ENCODE measurements at regions not wholly inside any gene's neighbourhood (a gene's known extent, or its start where the extent isn't known, plus 50 kb on each side); places are given as distances from the start of the nearest gene placed in this dataset.
"Not testable (repeated sequence)": the region's sequence is repeated elsewhere in the genome, so short reads cannot be mapped to it uniquely, and the experiment has no call there.

- Histone ChIP-seq H3K9me3 (no peaks in the 10 kb centered on the region), H3K4me1 (no peaks in the 10 kb centered on the region), H3K27me3 (no peaks in the 10 kb centered on the region), H3K36me3 (no peaks in the 10 kb centered on the region), H3K27ac (no peak overlapping the region), H3K4me3 (no peak overlapping the region)
- DNase-seq, result no peak
- TF ChIP-seq CTCF (IDR thresholded peaks at IDR 0.05) (no peak), POLR2A (IDR thresholded peaks at IDR 0.05) (no peak)
These were observed 131.7 kb upstream of the INTU start for GRCh38 chr4:127501103-127501502.

GRCh38 chr4:127503111-127503510, 129.6 kb upstream of the INTU start:
- Histone ChIP-seq H3K27ac (no peak overlapping the region), H3K27me3 (no peaks in the 10 kb centered on the region), H3K4me3 (no peak overlapping the region), H3K9me3 (no peaks in the 10 kb centered on the region), H3K4me1 (no peaks in the 10 kb centered on the region), H3K36me3 (no peaks in the 10 kb centered on the region)
- no peak for TF ChIP-seq CTCF (IDR thresholded peaks at IDR 0.05)
- no peak for TF ChIP-seq POLR2A (IDR thresholded peaks at IDR 0.05)
- DNase-seq, result no peak

DNA sequence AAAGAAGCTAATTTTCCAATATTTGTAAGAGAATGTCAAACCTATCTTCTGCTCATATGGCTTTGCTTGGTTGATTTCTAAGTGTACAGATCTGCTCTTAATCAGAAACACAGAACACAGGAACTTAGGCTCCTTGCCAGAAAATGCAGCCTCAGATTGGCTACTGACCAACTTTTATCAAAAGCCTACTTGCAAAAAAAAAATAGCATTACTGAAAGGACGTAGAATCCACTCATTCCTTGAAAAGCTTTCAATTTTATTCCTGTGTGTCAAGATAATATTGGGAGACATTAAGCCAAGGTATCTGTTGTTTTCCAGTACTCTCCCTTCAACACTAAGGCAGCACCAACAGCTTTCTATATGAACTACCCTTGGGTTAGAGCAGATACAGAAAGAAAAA, 127.6 kb upstream of the INTU start:
- no peaks in the 10 kb centered on the region for H3K9me3 ChIP-seq
- H3K4me1 ChIP-seq, result no peaks in the 10 kb centered on the region
- no peak for DNase-seq
- H3K27me3 ChIP-seq, result no peaks in the 10 kb centered on the region
- H3K4me3 ChIP-seq, result no peak overlapping the region
- TF ChIP-seq POLR2A (IDR thresholded peaks at IDR 0.05) (no peak), CTCF (IDR thresholded peaks at IDR 0.05) (no peak)
- no peak overlapping the region for H3K27ac ChIP-seq
- H3K36me3 ChIP-seq, result no peaks in the 10 kb centered on the region

- H3K4me1 ChIP-seq, result no peaks in the 10 kb centered on the region
- H3K4me3 ChIP-seq, result no peak overlapping the region
- no peak overlapping the region for H3K27ac ChIP-seq
- TF ChIP-seq CTCF (IDR thresholded peaks at IDR 0.05) (no peak), POLR2A (IDR thresholded peaks at IDR 0.05) (no peak)
- no peak for DNase-seq
- H3K36me3 ChIP-seq, result no peaks in the 10 kb centered on the region
- no peaks in the 10 kb centered on the region for H3K9me3 ChIP-seq
- H3K27me3 ChIP-seq, result no peaks in the 10 kb centered on the region
These were observed 126.5 kb upstream of the INTU start for GRCh38 chr4:127506283-127506682.

- Histone ChIP-seq H3K9me3 (no peaks in the 10 kb centered on the region), H3K4me1 (no peaks in the 10 kb centered on the region), H3K4me3 (no peak overlapping the region), H3K27me3 (no peaks in the 10 kb centered on the region), H3K27ac (no peak overlapping the region), H3K36me3 (no peaks in the 10 kb centered on the region)
- no peak for TF ChIP-seq CTCF (IDR thresholded peaks at IDR 0.05)
- TF ChIP-seq POLR2A (IDR thresholded peaks at IDR 0.05), result no peak
- DNase-seq, result no peak
These were observed 123.6 kb upstream of the INTU start for GRCh38 chr4:127509155-127509554.

DNA sequence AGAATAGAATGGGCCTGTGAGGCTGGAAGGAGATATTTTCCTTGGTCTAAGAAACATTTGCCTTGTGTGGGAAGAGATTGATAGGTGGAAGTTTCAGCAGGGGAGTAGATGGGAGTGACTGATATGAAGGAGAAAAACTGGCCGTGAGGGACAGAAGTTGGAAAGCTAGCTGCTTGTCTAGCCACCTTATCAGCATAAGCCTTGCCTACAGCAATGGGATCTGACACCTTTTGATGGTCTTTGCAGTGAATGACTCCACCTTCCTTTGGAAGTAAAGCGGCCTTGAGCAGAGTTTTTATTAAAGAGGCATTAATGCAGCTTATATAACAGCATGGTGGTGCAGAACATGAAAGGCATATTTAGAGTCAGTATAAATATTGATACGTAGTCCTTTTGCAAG, 120.1 kb upstream of the INTU start:
- not testable (repeated sequence) for H3K27me3 ChIP-seq, H3K36me3 ChIP-seq, H3K4me3 ChIP-seq, H3K4me1 ChIP-seq, DNase-seq, H3K27ac ChIP-seq, H3K9me3 ChIP-seq

GRCh38 chr4:127515259-127515658, 117.5 kb upstream of the INTU start:
- not testable (repeated sequence) for H3K4me1 ChIP-seq, H3K9me3 ChIP-seq, H3K27me3 ChIP-seq, DNase-seq, H3K36me3 ChIP-seq, H3K4me3 ChIP-seq, H3K27ac ChIP-seq

Measured in Peyer's patch (tissue), 4 donors.